ENCODE measurements at regions not wholly inside any gene's neighbourhood (a gene's known extent, or its start where the extent isn't known, plus 50 kb on each side); places are given as distances from the start of the nearest gene placed in this dataset.
"Not testable (repeated sequence)": the region's sequence is repeated elsewhere in the genome, so short reads cannot be mapped to it uniquely, and the experiment has no call there.

DNA sequence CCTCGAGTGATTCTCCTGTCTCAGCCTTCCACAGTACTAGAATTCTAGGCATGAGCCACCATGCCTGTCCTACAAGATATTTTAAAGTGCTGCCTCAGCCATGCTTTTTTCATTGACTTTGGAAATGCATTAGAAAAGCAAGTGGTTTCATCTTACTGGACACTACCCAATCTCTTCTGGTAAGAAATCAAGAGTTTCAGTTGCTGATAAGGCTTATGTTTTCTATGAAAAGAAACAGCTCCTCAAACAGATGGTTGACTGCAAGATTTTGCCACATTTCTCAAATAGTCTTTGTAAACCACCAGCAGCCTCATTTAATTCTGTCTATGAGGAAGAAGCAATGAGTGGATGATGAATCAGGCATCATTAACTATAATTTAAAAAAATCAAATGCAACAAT lies 264.5 kb upstream of the LRP1B start:
- no peak overlapping the region for H3K4me3 ChIP-seq (ENCODE audit: low read length)
- DNase-seq (ENCODE audit: low read depth) = no peak
- TF ChIP-seq, protein P1, sequence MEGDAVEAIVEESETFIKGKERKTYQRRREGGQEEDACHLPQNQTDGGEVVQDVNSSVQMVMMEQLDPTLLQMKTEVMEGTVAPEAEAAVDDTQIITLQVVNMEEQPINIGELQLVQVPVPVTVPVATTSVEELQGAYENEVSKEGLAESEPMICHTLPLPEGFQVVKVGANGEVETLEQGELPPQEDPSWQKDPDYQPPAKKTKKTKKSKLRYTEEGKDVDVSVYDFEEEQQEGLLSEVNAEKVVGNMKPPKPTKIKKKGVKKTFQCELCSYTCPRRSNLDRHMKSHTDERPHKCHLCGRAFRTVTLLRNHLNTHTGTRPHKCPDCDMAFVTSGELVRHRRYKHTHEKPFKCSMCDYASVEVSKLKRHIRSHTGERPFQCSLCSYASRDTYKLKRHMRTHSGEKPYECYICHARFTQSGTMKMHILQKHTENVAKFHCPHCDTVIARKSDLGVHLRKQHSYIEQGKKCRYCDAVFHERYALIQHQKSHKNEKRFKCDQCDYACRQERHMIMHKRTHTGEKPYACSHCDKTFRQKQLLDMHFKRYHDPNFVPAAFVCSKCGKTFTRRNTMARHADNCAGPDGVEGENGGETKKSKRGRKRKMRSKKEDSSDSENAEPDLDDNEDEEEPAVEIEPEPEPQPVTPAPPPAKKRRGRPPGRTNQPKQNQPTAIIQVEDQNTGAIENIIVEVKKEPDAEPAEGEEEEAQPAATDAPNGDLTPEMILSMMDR (conservative IDR thresholded peaks at IDR 0.05; ENCODE audit: low read length) = no peak

DNA sequence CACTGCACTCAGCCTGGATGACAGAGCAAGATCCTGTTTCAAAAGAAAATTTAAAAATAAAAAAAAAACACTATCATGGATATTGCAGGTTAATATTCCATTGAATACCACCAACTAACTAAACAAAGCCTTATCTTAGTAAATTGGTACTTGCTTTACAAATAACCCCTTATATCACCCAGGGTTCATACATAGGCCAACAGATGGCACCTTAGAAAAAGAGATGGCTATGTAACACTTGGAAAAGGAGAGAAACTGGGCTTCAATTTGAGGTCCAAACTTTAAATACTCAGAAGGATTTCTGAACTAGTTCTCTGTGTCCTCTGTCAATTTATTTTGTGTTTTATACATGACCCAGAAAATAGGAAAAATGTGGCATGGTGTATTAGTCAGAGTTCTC lies 249.6 kb upstream of the LRP1B start:
- DNase-seq (ENCODE audit: low read depth) = no peak
- TF ChIP-seq, protein P1 (conservative IDR thresholded peaks at IDR 0.05; ENCODE audit: low read length) = no peak
- H3K4me3 ChIP-seq (ENCODE audit: low read length) = no peak overlapping the region

DNA sequence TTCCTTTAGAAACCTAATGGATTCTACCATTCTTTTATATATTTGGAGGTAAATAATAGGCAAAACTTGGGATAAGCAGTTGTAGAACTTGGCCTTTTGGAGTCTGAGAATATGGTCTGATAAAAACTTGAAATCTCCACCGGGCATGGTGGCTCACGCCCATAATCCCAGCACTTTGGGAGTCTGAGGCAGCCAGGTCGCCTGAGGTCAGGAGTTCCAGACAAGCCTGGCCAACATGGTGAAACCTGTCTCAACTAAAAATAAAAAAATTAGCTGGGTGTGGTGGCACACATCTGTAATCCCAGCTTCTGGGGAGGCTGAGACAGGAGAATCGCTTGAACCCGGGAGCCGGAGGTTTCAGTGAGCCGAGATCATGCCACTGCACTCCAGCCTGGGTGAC lies 231.3 kb upstream of the LRP1B start:
- not testable (repeated sequence) for DNase-seq (ENCODE audit: low read depth); H3K4me3 ChIP-seq (ENCODE audit: low read length)

DNA sequence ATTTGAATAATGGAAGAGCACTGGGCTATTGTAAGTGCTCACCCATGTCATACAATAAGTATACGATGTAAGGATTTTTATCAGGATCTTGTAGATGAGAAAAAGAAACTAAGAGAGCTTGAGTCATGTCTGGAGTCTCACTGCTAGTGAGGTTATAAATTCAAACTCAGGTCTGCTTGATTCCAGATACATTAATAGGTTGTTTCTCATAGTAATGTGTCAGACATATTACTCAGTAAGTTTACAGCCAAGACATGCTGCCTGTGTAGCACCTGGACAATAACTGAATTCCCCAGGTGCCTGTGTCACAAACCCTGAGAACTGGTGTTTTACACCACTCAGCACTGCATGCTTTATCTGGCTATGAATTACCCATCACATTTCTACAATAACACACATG lies 216.9 kb upstream of the LRP1B start:
- H3K4me3 ChIP-seq (ENCODE audit: low read length) = no peak overlapping the region
- no peak for DNase-seq (ENCODE audit: low read depth)
- TF ChIP-seq, protein P1 (conservative IDR thresholded peaks at IDR 0.05; ENCODE audit: low read length) = no peak

DNA sequence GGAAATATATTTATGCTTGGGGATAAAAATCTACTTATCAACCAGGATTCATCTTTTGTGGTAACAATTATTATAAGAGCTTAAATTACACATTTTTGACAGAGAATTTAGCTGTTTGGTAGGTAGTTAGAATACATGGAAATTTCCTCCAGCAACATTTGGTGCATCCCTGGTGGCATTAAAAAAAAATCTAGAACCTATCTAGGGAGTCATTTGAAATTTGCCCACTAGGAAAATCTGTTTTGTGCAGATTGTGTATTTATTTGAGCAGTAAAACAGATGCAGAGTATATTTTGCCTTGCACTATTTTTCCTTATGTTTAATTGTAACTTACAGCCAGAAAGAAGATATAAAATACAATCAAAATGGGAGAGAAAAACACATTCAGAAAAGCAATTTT lies 208.4 kb upstream of the LRP1B start:
- H3K4me3 ChIP-seq (ENCODE audit: low read length) = no peak overlapping the region
- TF ChIP-seq, protein P1 (conservative IDR thresholded peaks at IDR 0.05; ENCODE audit: low read length) = no peak
- no peak for DNase-seq (ENCODE audit: low read depth)

DNA sequence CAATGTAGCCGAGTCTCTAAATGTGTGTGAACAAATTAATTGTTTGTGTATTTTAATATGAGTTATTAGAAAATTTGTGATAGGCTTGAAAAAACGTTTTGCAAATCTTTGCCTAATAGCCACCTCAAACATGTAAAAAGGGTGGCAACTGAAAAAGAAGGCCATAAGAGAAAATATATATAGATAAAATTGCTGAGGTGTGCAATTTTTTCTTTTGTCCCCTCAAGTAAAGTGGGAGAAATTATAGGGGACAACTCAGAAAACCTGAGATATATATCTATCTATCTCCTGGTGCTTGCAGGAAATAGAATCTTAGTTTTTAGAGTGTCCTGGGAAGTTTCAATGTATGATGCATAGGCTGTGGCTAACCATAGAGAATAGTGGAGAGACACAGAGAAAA lies 201.4 kb upstream of the LRP1B start:
- DNase-seq (ENCODE audit: low read depth) = no peak
- TF ChIP-seq, protein P1 (conservative IDR thresholded peaks at IDR 0.05; ENCODE audit: low read length) = no peak
- H3K4me3 ChIP-seq (ENCODE audit: low read length) = no peak overlapping the region

DNA sequence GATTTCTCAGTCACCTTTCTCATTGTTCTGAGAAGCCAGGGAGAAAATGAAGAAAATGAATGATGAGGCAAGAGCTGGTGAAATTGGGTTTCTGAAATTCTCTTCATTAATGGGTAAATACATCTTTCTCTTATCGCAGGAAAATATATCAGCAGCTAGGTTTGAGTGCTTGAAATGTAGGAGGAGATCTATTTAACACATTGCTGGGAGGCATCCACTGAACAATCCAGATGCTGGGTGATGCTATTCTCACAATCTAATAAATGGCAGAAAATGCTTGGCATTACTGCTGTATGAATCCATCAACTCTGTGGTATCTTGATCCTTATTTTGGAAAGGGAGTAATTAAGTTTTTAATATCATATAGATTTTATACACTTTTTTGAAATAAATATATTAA lies 199.6 kb upstream of the LRP1B start:
- no peak for DNase-seq (ENCODE audit: low read depth)
- no peak overlapping the region for H3K4me3 ChIP-seq (ENCODE audit: low read length)
- TF ChIP-seq, protein P1 (conservative IDR thresholded peaks at IDR 0.05; ENCODE audit: low read length) = no peak

DNA sequence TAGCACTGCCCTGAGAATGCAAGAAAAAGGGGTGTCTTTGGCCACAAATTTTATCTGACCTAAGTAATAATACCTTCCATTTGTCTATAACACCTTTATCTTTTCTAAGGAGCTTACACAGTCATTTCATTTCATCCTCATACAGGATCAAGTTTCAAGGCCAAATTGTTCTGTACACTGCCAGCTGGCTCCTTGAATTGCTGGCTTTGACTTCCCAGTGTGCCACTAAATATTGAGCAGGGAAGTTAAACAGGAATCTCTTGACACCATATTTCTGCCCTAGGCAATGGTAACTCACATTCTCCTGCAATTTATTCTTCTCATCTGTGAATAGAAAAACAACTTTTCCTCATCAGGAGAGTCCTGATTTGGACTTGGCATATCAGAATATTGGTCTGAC lies 195.1 kb upstream of the LRP1B start:
- TF ChIP-seq, protein P1 (conservative IDR thresholded peaks at IDR 0.05; ENCODE audit: low read length) = no peak
- no peak for DNase-seq (ENCODE audit: low read depth)
- H3K4me3 ChIP-seq (ENCODE audit: low read length) = no peak overlapping the region
